Suprapubic skin (tissue), 4 donors: ENCODE measurements at regions not wholly inside any gene's neighbourhood (a gene's known extent, or its start where the extent isn't known, plus 50 kb on each side); places are given as distances from the start of the nearest gene placed in this dataset.

Source experiments
- CTCF ChIP-seq, 2 donors: fragments of 200-600 bp in 1 of 2; fragments of 450-650 bp in 1 of 2; sonication (generic) in 1 of 2; IDR thresholded peaks; one replicate each; pipeline ENCODE4 v1.5.1; 2016 to 2019; ENCODE audit warnings: antibody characterized with exemption in 2 of 2, mild to moderate bottlenecking in 1 of 2, moderate library complexity in 1 of 2
- EP300 ChIP-seq: sonication (generic); formaldehyde crosslinking; IDR thresholded peaks from one replicate; pipeline ENCODE4 v1.6.1; 2017; ENCODE audit warnings: antibody characterized with exemption
- POLR2A ChIP-seq, 2 donors: fragments of 450-650 bp; IDR thresholded peaks; one replicate each; pipeline ENCODE4 v1.6.1; 2017; ENCODE audit warnings: antibody characterized with exemption in 2 of 2, mild to moderate bottlenecking in 2 of 2, moderate library complexity in 2 of 2
- POLR2AphosphoS5 ChIP-seq, 3 donors: sonication (generic); formaldehyde crosslinking; IDR thresholded peaks; one replicate each; pipeline ENCODE4 v1.6.1; 2017; ENCODE audit warnings: antibody characterized with exemption in 3 of 3

GRCh38 chr3:104537323-104537722 is 829.4 kb upstream of the ALCAM start:
- TF ChIP-seq CTCF (IDR thresholded peaks at IDR 0.05) (no peak), POLR2A (IDR thresholded peaks at IDR 0.05) (no peak), EP300 (no peak), POLR2AphosphoS5 (IDR thresholded peaks at IDR 0.05) (no peak)
